ENCODE measurements at regions not wholly inside any gene's neighbourhood (a gene's known extent, or its start where the extent isn't known, plus 50 kb on each side); places are given as distances from the start of the nearest gene placed in this dataset.

GRCh38 chr1:232221802-232222499 lies 408.0 kb downstream of the SIPA1L2 start:
- TF ChIP-seq CTCF (IDR thresholded peaks at IDR 0.05) (no peak), POLR2AphosphoS5 (IDR thresholded peaks at IDR 0.05; ENCODE audit: low read depth, low read length) (no peak), SIN3A (IDR thresholded peaks at IDR 0.05; ENCODE audit: borderline replicate concordance, insufficient read depth, low read depth, low read length) (no peak), TCF7L2 (IDR thresholded peaks at IDR 0.05; ENCODE audit: low read depth, low read length) (no peak)
- TF ChIP-seq, protein P1, sequence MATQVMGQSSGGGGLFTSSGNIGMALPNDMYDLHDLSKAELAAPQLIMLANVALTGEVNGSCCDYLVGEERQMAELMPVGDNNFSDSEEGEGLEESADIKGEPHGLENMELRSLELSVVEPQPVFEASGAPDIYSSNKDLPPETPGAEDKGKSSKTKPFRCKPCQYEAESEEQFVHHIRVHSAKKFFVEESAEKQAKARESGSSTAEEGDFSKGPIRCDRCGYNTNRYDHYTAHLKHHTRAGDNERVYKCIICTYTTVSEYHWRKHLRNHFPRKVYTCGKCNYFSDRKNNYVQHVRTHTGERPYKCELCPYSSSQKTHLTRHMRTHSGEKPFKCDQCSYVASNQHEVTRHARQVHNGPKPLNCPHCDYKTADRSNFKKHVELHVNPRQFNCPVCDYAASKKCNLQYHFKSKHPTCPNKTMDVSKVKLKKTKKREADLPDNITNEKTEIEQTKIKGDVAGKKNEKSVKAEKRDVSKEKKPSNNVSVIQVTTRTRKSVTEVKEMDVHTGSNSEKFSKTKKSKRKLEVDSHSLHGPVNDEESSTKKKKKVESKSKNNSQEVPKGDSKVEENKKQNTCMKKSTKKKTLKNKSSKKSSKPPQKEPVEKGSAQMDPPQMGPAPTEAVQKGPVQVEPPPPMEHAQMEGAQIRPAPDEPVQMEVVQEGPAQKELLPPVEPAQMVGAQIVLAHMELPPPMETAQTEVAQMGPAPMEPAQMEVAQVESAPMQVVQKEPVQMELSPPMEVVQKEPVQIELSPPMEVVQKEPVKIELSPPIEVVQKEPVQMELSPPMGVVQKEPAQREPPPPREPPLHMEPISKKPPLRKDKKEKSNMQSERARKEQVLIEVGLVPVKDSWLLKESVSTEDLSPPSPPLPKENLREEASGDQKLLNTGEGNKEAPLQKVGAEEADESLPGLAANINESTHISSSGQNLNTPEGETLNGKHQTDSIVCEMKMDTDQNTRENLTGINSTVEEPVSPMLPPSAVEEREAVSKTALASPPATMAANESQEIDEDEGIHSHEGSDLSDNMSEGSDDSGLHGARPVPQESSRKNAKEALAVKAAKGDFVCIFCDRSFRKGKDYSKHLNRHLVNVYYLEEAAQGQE (IDR thresholded peaks at IDR 0.05; ENCODE audit: insufficient read depth in 1 of 2, low read depth in 2 of 2, low read length in 1 of 2), result no peak
